HG03196 (cell line): ENCODE measurements at regions not wholly inside any gene's neighbourhood (a gene's known extent, or its start where the extent isn't known, plus 50 kb on each side); places are given as distances from the start of the nearest gene placed in this dataset.

Source experiments
- ATAC-seq: cut with Tn5 transposase; IDR thresholded peaks from one replicate; pipeline ENCODE4 v1.9.1; 2021; ENCODE audit not compliant: unreplicated experiment

GRCh38 chr6:123747515-123747914, 56.1 kb upstream of the NKAIN2 start:
- no peak for ATAC-seq

GRCh38 chr6:123745895-123746294, 57.8 kb upstream of the NKAIN2 start:
- no peak for ATAC-seq

GRCh38 chr6:123744840-123745239, 58.8 kb upstream of the NKAIN2 start:
- no peak for ATAC-seq

GRCh38 chr6:123742626-123743025, 61.0 kb upstream of the NKAIN2 start:
- no peak for ATAC-seq

GRCh38 chr6:123733180-123733579, 70.5 kb upstream of the NKAIN2 start:
- ATAC-seq, result no peak

- ATAC-seq, result no peak
Observed at GRCh38 chr6:123716506-123716905, 79.8 kb upstream of the TRDN start.

- ATAC-seq, result peak; percentile 59
Observed at GRCh38 chr6:123715006-123715863, 78.5 kb upstream of the TRDN start.

GRCh38 chr6:123712831-123713230, 76.1 kb upstream of the TRDN start:
- ATAC-seq, result no peak

GRCh38 chr6:123702943-123703342, 66.2 kb upstream of the TRDN start:
- ATAC-seq, result no peak

- no peak for ATAC-seq
Observed at GRCh38 chr6:123687864-123688263, 51.1 kb upstream of the TRDN start.
